22Rv1 (cell line): ENCODE measurements at regions not wholly inside any gene's neighbourhood (a gene's known extent, or its start where the extent isn't known, plus 50 kb on each side); places are given as distances from the start of the nearest gene placed in this dataset.

Experiments used
- H3K27ac ChIP-seq: fragments of 450-650 bp; 2 replicates; pipeline ENCODE4 v1.5.1; 2017
- ZFX ChIP-seq: fragments of 450-650 bp; IDR thresholded peaks from 2 replicates; pipeline ENCODE4 v1.6.1; 2017; ENCODE audit warnings: antibody characterized with exemption, borderline replicate concordance
- TF ChIP-seq, protein P1 (sequence below): fragments of 450-650 bp; IDR thresholded peaks from 2 replicates; pipeline ENCODE4 v1.5.1; 2017; ENCODE audit warnings: mild to moderate bottlenecking

DNA sequence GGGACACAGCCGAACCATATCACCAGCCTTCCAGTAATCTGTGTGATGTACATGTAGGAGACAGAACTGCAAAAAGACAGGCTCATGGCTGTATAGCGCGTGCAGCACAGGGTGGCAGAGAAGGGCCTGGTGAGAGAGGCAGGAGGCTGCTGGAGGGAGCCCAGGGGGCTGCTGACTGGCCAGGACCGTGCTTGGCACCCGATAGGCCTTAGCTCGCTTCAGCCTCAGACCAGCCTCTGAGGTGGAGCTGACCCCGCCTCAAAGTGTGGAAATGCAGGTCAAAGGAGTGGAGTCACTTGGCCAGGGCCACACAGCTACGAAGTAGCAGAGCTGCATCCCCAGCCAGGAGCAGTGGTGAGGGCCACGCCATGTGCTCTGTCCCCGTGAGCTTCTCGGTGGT, 707.6 kb downstream of the QKI start:
- TF ChIP-seq, protein P1, sequence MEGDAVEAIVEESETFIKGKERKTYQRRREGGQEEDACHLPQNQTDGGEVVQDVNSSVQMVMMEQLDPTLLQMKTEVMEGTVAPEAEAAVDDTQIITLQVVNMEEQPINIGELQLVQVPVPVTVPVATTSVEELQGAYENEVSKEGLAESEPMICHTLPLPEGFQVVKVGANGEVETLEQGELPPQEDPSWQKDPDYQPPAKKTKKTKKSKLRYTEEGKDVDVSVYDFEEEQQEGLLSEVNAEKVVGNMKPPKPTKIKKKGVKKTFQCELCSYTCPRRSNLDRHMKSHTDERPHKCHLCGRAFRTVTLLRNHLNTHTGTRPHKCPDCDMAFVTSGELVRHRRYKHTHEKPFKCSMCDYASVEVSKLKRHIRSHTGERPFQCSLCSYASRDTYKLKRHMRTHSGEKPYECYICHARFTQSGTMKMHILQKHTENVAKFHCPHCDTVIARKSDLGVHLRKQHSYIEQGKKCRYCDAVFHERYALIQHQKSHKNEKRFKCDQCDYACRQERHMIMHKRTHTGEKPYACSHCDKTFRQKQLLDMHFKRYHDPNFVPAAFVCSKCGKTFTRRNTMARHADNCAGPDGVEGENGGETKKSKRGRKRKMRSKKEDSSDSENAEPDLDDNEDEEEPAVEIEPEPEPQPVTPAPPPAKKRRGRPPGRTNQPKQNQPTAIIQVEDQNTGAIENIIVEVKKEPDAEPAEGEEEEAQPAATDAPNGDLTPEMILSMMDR, result no peak
- TF ChIP-seq ZFX, result no peak
- H3K27ac ChIP-seq, result no peak overlapping the region

DNA sequence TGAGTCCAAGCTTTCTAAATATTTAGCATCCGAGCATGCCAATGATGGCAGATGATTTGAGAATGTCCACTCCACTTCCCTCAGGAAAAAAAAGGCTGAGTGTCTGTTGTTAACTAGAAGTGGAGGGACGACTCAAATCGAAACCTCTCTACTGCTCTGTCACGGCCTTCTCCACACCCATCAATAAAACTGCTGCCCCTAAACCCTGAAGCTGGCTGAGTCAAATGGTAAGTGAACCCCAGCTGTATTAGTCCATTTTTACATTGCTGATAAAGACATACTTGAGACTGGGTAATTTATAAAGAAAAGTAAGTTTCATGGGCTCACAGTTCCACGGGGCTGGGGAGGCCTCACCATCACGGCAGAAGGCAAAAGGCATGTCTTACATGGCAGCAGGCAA, 707.0 kb downstream of the QKI start:
- H3K27ac ChIP-seq, result no peak overlapping the region
- TF ChIP-seq, protein P1, result no peak
- TF ChIP-seq ZFX, result no peak

GRCh38 chr6:164114651-164115050, 700.1 kb downstream of the QKI start:
- TF ChIP-seq ZFX, result no peak
- TF ChIP-seq, protein P1, result no peak
- no peak overlapping the region for H3K27ac ChIP-seq

DNA sequence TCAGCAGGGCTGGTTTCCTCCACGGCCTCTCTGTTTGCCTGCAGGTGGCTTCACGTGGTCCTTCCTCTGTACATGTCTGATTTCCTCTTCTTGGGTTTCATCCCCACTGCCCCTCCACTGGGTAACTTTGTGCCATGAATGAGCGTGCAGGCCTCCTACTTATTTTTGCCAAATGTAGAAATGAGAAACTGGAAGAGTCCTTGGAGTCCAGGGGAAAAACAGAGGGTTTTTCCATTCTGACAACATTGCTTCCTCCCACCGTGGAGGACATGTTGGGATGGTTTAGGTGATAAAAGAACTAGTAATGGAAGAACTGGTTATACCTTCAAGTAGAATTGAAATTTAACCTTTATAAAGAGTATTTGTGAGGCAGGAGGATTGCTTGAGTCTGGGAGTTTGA, 699.5 kb downstream of the QKI start:
- H3K27ac ChIP-seq, result no peak overlapping the region
- TF ChIP-seq, protein P1, result no peak
- no peak for TF ChIP-seq ZFX

GRCh38 chr6:164113637-164114036, 699.1 kb downstream of the QKI start:
- no peak for TF ChIP-seq ZFX
- TF ChIP-seq, protein P1, result no peak
- no peak overlapping the region for H3K27ac ChIP-seq

GRCh38 chr6:164109770-164110140, 695.2 kb downstream of the QKI start:
- no peak for TF ChIP-seq ZFX
- TF ChIP-seq, protein P1, result peak; percentile 58
- H3K27ac ChIP-seq, result no peak overlapping the region

- H3K27ac ChIP-seq, result no peak overlapping the region
- TF ChIP-seq, protein P1, result no peak
- no peak for TF ChIP-seq ZFX
These were observed 694.6 kb downstream of the QKI start for GRCh38 chr6:164108869-164109769.
